SU-DHL-6 (cell line): ENCODE measurements at regions not wholly inside any gene's neighbourhood (a gene's known extent, or its start where the extent isn't known, plus 50 kb on each side); places are given as distances from the start of the nearest gene placed in this dataset.

Experiments used
- H2AFZ ChIP-seq: fragments of 200-600 bp; sonication (generic); 2 replicates; pipeline ENCODE4 v1.6.1; 2014; ENCODE audit warnings: low read depth, mild to moderate bottlenecking, moderate library complexity, mixed read lengths, antibody characterized with exemption, low read length; ENCODE audit not compliant: severe bottlenecking
- H3F3A ChIP-seq: fragments of 200-600 bp; shearing (Covaris generic); 2 replicates; pipeline ENCODE4 v1.6.0; 2016; ENCODE audit warnings: antibody characterized with exemption, mild to moderate bottlenecking; ENCODE audit not compliant: insufficient read depth
- H3K27ac ChIP-seq: fragments of 200-600 bp; sonication (generic); 2 replicates; pipeline ENCODE4 v1.5.1; 2016; ENCODE audit warnings: low read depth, mild to moderate bottlenecking, low read length, moderate library complexity, mixed read lengths
- H3K27me3 ChIP-seq: fragments of 200-600 bp; sonication (generic), shearing (Covaris generic); 2 replicates; pipeline ENCODE4 v1.6.0; 2014; ENCODE audit warnings: mild to moderate bottlenecking, low read length
- H3K36me3 ChIP-seq: fragments of 200-600 bp; sonication (generic); 2 replicates; pipeline ENCODE4 v1.6.1; 2014; ENCODE audit warnings: mild to moderate bottlenecking, low read length, mixed read lengths
- H3K4me2 ChIP-seq: fragments of 300-600, 200-600 bp; shearing (Covaris generic), sonication (generic); 2 replicates; pipeline ENCODE4 v1.6.0; 2014; ENCODE audit warnings: low read length, low read depth, mild to moderate bottlenecking; ENCODE audit not compliant: poor library complexity, severe bottlenecking
- H3K4me3 ChIP-seq: fragments of 200-600 bp; sonication (generic); 2 replicates; pipeline ENCODE4 v1.5.1; 2014; ENCODE audit warnings: antibody characterized with exemption, low read length, mild to moderate bottlenecking, mixed read lengths; ENCODE audit not compliant: insufficient read depth, poor library complexity, severe bottlenecking
- H3K79me2 ChIP-seq: fragments of 200-600 bp; sonication (generic); 2 replicates; pipeline ENCODE4 v1.6.1; 2014; ENCODE audit warnings: mild to moderate bottlenecking, low read length, moderate library complexity; ENCODE audit not compliant: insufficient read depth
- H3K9ac ChIP-seq: fragments of 200-600 bp; sonication (generic); 2 replicates; pipeline ENCODE4 v1.7.0; 2014; ENCODE audit warnings: mild to moderate bottlenecking, low read length
- H3K9me2 ChIP-seq: fragments of 200-600 bp; sonication (generic); replicated peaks from 2 replicates; pipeline ENCODE4 v1.6.1; 2014; ENCODE audit warnings: low read length; ENCODE audit not compliant: insufficient read depth
- H3K9me3 ChIP-seq: fragments of 200-600 bp; sonication (generic); 2 replicates; pipeline ENCODE4 v1.6.1; 2014; ENCODE audit warnings: low read length, mixed read lengths; ENCODE audit not compliant: insufficient read depth
- H4K20me1 ChIP-seq: fragments of 200-600 bp; sonication (generic); 2 replicates; pipeline ENCODE4 v1.6.1; 2014; ENCODE audit warnings: low read depth, mild to moderate bottlenecking, antibody characterized with exemption, low read length, moderate library complexity, mixed read lengths
- EZH2phosphoT487 ChIP-seq: fragments of 200-600 bp; sonication (generic), shearing (Covaris generic); conservative IDR thresholded peaks from 2 replicates; pipeline ENCODE4 v1.6.1; 2018; ENCODE audit warnings: mild to moderate bottlenecking, antibody characterized with exemption, low read length, moderate library complexity, mixed read lengths
- TF ChIP-seq, protein P1 (sequence below): fragments of 200-600 bp; sonication (generic); IDR thresholded peaks from one replicate; pipeline ENCODE4 v1.5.1; 2017; ENCODE audit warnings: antibody characterized with exemption, mild to moderate bottlenecking, low read length, moderate library complexity; ENCODE audit not compliant: insufficient read depth, poor library complexity, severe bottlenecking

DNA sequence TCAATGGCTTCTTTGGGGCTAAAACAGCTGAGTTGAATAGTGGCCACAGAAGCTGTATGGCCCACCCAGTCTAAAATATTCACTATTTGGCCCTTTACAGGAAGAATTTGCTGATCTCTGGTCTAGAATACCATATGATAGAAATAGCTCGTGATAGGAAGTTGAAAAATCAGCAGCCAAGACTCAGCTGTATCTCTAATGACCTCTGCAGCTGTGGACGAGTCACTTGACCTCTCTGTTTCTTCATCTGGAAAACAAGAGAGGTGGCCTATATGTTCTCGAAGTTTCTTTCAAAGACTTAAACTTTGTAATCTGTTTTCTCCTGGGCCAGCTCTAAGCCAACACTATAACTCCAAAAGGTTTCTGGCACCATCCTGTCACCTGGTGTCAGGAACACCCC lies 129.2 kb downstream of the ZBTB18 start:
- H3K9me2 ChIP-seq: no peaks in the 10 kb centered on the region
- no peaks in the 10 kb centered on the region; the same call in 1 of the 2 replicates for H3K27me3 ChIP-seq
- no peak overlapping the region for H3K27ac ChIP-seq
- H4K20me1 ChIP-seq: no peaks in the 10 kb centered on the region
- no peak overlapping the region for H3K9ac ChIP-seq
- H3K9me3 ChIP-seq: no peaks in the 10 kb centered on the region
- H3K4me2 ChIP-seq: no peak overlapping the region
- no peaks in the 10 kb centered on the region for H3K79me2 ChIP-seq
- H3K4me3 ChIP-seq: no peak overlapping the region
- TF ChIP-seq EZH2phosphoT487: no peak
- TF ChIP-seq, protein P1, sequence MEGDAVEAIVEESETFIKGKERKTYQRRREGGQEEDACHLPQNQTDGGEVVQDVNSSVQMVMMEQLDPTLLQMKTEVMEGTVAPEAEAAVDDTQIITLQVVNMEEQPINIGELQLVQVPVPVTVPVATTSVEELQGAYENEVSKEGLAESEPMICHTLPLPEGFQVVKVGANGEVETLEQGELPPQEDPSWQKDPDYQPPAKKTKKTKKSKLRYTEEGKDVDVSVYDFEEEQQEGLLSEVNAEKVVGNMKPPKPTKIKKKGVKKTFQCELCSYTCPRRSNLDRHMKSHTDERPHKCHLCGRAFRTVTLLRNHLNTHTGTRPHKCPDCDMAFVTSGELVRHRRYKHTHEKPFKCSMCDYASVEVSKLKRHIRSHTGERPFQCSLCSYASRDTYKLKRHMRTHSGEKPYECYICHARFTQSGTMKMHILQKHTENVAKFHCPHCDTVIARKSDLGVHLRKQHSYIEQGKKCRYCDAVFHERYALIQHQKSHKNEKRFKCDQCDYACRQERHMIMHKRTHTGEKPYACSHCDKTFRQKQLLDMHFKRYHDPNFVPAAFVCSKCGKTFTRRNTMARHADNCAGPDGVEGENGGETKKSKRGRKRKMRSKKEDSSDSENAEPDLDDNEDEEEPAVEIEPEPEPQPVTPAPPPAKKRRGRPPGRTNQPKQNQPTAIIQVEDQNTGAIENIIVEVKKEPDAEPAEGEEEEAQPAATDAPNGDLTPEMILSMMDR: no peak
- H3K36me3 ChIP-seq: no peaks in the 10 kb centered on the region
- no peak overlapping the region for H2AFZ ChIP-seq
- H3F3A ChIP-seq: no peaks in the 10 kb centered on the region

DNA sequence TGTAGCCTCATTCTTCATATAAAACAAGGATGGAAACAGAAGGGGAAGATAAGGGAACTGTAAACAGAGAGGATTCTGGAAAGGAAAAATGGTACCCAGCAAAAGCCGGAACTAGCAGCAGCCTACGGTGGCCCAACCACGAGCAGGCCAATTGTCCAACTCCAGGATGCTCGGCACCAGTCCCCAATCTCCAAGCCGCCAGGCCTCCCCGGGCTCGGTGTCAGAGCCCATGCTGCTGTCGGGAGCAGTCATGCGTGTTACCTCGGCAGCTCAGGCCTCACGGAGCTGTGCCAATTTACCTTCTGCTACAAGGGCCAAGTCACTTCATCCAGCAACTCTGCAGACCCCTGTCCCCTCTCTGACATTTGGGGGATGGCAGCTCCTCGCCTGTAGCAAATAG lies 130.8 kb downstream of the ZBTB18 start:
- Histone ChIP-seq H3K27ac (no peak overlapping the region), H3K27me3 (no peaks in the 10 kb centered on the region; the same call in 1 of the 2 replicates), H3F3A (no peaks in the 10 kb centered on the region), H3K9ac (no peak overlapping the region), H3K9me2 (no peaks in the 10 kb centered on the region), H3K4me2 (no peak overlapping the region), H3K36me3 (no peaks in the 10 kb centered on the region), H3K9me3 (no peaks in the 10 kb centered on the region), H3K4me3 (no peak overlapping the region), H3K79me2 (no peaks in the 10 kb centered on the region), H2AFZ (no peak overlapping the region), H4K20me1 (no peaks in the 10 kb centered on the region)
- no peak for TF ChIP-seq EZH2phosphoT487
- TF ChIP-seq, protein P1: no peak

- Histone ChIP-seq H3K79me2 (no peaks in the 10 kb centered on the region), H3K4me2 (no peak overlapping the region), H3K9ac (no peak overlapping the region), H4K20me1 (no peaks in the 10 kb centered on the region), H3K9me3 (no peaks in the 10 kb centered on the region), H3K36me3 (no peaks in the 10 kb centered on the region), H3F3A (no peaks in the 10 kb centered on the region), H3K27me3 (no peaks in the 10 kb centered on the region), H3K27ac (no peak overlapping the region), H3K4me3 (no peak overlapping the region), H2AFZ (no peak overlapping the region), H3K9me2 (no peaks in the 10 kb centered on the region)
- no peak for TF ChIP-seq EZH2phosphoT487
- TF ChIP-seq, protein P1: no peak
Measured at GRCh38 chr1:244183037-244183436, 132.0 kb downstream of the ZBTB18 start.
